GM12873 (cell line): ENCODE measurements at regions not wholly inside any gene's neighbourhood (a gene's known extent, or its start where the extent isn't known, plus 50 kb on each side); places are given as distances from the start of the nearest gene placed in this dataset.

Source experiments
- CTCF ChIP-seq: IDR thresholded peaks from 2 replicates; pipeline ENCODE4 v1.5.1; 2012; ENCODE audit warnings: low read depth, mild to moderate bottlenecking, moderate library complexity, low read length, control low read depth; ENCODE audit not compliant: insufficient read depth; ENCODE audit errors: missing control alignments

DNA sequence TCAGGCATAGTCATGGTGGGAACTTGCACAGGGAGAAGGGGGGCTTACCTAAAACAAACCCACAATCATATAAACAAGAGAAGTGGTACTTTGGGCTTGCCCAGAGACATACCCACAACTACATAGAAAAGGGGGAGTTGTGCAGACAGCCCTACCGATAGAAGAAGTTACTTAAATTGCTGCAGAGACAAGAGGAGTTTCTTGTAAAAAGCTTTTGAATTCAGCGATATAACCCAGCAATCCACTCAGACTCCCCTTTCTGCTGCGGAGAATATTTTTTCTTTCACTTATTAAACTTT lies 164.0 kb upstream of the ETV3 start:
- no peak for TF ChIP-seq CTCF

DNA sequence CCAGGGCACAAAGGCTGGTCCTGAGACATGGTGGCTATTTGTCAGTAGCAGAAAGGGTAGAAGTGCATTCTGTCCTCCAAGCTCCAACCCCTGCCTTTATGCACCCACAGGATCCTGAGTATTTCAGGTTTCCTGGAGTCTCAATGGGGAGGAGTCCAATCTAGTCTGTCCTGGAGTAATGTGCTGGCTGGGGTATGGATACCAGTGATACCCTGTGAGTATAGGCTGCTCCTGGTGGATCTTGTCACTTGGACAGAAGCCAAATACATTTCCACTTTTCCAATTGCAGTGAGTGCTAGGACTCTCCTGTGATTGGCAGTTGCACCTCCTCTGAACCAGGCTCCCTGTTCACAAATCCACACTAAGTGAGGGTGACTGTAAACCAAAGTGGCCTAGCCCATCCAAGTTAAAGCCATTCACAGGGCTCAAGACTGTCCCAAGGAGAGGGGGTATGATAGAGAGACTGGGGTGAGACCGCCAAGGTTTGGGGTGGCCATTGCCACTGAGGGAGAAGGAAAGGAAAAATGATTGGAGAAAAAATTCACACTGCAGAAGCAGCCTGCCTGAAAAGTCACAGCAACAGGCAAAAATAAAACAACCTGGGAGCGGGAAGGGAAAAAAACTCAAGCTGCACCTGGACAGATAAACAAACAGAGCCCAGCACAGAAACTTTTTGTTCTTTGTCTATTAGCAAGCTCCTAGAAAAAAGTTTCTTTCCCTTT lies 163.4 kb upstream of the ETV3 start:
- no peak for TF ChIP-seq CTCF

- TF ChIP-seq CTCF: no peak
Observed at GRCh38 chr1:157292809-157293564, 154.8 kb upstream of the ETV3 start.

DNA sequence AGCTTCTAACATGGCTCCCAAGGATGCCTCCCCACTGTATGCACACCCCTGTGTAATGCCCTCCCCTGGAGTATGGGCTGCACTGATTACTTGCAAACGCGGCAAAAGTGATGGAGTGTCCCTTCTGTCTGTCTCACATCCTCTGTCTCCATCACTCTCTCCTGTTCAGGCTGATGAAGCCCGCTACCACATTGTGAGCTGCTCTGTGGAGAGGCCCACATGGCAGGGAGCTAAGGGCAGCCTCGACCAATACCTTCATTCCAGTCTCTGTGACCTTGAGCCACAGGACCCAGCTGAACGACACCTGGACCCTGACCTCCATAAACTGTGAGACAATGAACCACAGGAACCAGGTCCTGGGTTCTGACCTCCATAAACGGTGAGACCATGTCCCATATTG lies 154.1 kb upstream of the ETV3 start:
- TF ChIP-seq CTCF: no peak

DNA sequence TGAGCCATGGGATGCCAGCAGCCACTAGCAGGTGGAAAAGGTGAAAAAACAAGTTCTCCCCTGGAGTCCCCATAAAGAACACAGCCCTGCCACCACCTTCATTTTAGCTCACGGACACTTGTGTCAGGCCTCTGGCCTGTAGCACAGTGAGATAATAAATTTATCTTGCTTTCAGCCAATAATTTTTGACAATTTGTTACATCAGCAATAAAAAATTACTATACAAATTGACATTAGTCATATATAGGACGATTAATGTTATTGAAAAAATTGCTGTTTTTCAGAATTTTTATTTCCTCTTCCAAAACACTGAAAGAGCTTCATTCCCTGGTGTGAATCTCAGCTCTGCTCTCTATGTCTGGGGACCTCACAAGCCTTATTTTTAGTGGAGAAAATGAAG lies 152.9 kb upstream of the ETV3 start:
- no peak for TF ChIP-seq CTCF

DNA sequence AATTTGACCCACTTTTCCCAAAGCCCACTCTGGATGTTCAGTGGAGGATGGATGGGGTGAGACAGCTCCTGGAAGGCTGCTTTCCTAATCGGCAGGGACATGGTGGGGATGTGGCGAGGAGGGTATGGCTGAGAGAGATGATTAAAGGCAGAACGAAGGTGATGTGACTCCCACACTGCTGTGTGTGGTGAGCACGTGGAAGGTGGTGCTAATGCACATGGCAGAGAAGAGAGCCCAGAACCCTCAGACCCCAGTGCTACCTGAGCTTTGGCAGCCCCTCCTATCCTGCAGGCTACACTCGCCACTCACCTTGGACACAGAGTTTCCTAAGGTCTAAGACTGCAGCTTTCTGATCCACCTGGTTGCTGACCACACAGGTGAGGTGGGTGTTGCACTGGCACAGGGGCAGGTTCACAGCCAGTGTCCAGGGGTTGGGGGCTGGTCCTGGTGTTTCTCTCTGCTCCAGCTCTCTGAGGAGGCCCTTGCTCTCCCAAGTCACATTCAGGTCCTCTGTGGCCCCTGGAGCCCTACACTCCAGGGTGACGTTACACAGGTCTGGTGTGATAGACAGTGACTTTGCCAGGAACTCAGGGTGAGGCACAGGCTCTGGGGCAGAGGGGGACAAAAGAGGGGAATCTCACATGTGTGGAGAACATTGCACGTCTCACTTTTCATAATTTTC lies 151.4 kb upstream of the ETV3 start:
- no peak for TF ChIP-seq CTCF

DNA sequence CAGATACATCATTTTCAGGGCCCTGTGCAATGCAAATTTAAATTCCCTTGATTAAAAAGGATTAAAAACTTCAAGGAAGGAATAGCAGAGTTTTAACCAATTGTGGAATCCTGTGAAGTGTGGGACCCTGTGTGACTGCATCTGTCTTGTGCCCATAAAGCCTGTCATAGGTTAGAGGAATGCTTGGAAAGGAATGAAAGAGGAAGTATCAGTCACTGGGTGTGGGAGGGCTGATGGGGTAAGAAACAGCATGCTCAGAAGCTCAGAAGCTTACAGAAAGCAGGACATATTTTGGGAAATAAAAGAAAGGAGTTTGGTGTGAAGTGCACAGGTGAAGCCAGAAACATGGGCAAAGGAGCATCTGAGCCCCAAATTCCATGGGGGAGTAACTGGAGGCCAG lies 150.8 kb upstream of the ETV3 start:
- no peak for TF ChIP-seq CTCF
